ENCODE measurements at regions not wholly inside any gene's neighbourhood (a gene's known extent, or its start where the extent isn't known, plus 50 kb on each side); places are given as distances from the start of the nearest gene placed in this dataset.

GRCh38 chr2:22055784-22056620 lies 932.2 kb downstream of the TDRD15 start:
- no peaks in the 10 kb centered on the region for H3K27me3 ChIP-seq (ENCODE audit: insufficient read depth in 3 of 3, low read length in 2 of 3)

GRCh38 chr2:22056621-22057132 lies 932.9 kb downstream of the TDRD15 start:
- H3K9me3 ChIP-seq: no peaks in the 10 kb centered on the region
- intact Hi-C loops (cut with DNase I): no loop called here
- H3K27me3 ChIP-seq (ENCODE audit: insufficient read depth in 3 of 3, low read length in 2 of 3): no peaks in the 10 kb centered on the region
- H3K4me3 ChIP-seq: no peak overlapping the region
- ATAC-seq (no peak), DNase-seq (no peak)
- no peak for TF ChIP-seq CTCF (IDR thresholded peaks at IDR 0.05)
- WGBS, 3 donors: 86 to 92% (median 92%) methylated on average over 5 of the region's 5 CpGs
- no peaks in the 10 kb centered on the region for H3K36me3 ChIP-seq (ENCODE audit: insufficient read depth in 1 of 2, low read depth in 1 of 2)
- H3K4me1 ChIP-seq: no peaks in the 10 kb centered on the region
- no peak overlapping the region for H3K27ac ChIP-seq

More at GRCh38 chr2:22055784-22056620, 932.2 kb downstream of the TDRD15 start:
- no peak for ATAC-seq
- TF ChIP-seq CTCF (IDR thresholded peaks at IDR 0.05): no peak
- no peak overlapping the region for H3K4me3 ChIP-seq
- intact Hi-C loops (cut with DNase I): no loop called here
- WGBS, 3 donors: 90 to 92% (median 91%) methylated on average over 4 of the region's 4 CpGs
- DNase-seq: no peak
- no peak overlapping the region for H3K27ac ChIP-seq
- no peaks in the 10 kb centered on the region for H3K4me1 ChIP-seq
- H3K9me3 ChIP-seq: no peaks in the 10 kb centered on the region
- no peaks in the 10 kb centered on the region for H3K36me3 ChIP-seq (ENCODE audit: insufficient read depth in 1 of 2, low read depth in 1 of 2)

DNA sequence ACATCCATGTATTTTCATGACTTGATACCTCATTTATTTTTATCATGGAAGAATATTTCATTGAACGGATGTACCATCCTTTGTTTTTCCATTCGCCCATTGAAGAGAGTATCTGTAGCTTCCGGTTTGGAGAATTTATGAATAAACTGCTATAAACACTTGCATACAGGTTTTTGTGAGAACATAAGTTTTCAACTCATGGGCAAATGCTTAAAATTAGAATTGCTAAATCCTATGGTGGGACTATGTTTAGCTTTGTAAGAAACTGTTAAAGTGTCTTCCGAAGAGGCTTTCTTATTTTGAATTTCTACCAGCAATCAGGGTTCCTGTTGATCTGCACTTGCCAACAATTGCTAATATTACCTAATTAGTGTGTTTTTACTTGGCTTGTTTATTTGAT lies 938.9 kb downstream of the TDRD15 start:
- intact Hi-C loops (cut with DNase I): no loop called here
- WGBS, 3 donors: 88 to 93% (median 89%) methylated on average over 4 of the region's 4 CpGs
- ATAC-seq: no peak

DNA sequence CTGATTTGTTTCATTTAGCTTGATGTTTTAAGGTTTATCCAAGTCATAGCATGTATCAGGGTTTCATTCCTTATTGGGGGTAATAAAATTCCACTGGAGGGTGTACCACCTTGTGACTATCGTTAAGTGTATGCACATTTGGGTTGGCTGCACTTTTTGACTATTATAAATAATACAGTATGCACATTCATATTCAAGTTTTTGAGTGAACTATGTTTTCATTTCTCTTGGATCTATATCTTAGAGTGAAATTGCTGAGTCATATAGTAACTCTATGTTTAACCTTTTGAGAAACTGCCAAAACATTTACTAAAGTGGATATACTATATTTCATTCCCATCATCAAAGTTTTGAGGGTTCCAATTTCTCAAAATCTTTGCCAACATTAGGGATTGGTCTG lies 952.7 kb downstream of the TDRD15 start:
- Histone ChIP-seq H3K4me3 (no peak overlapping the region), H3K36me3 (ENCODE audit: insufficient read depth in 1 of 2, low read depth in 1 of 2) (no peaks in the 10 kb centered on the region), H3K4me1 (no peaks in the 10 kb centered on the region), H3K27me3 (ENCODE audit: insufficient read depth in 3 of 3, low read length in 2 of 3) (no peaks in the 10 kb centered on the region), H3K27ac (no peak overlapping the region), H3K9me3 (peaks cover 7% of the 10 kb centered on the region)
- 52 to 68% (median 56%) methylated on average over 1 of the region's 1 CpG for WGBS, 3 donors
- DNase-seq (no peak), ATAC-seq (no peak)
- TF ChIP-seq CTCF (IDR thresholded peaks at IDR 0.05): no peak
- intact Hi-C loops (cut with DNase I): no loop called here

More for the DNA sequence above, 938.9 kb downstream of the TDRD15 start:
- Histone ChIP-seq H3K4me1 (no peaks in the 10 kb centered on the region), H3K27ac (no peak overlapping the region), H3K9me3 (no peaks in the 10 kb centered on the region), H3K36me3 (ENCODE audit: insufficient read depth in 1 of 2, low read depth in 1 of 2) (no peaks in the 10 kb centered on the region), H3K4me3 (no peak overlapping the region), H3K27me3 (ENCODE audit: insufficient read depth in 3 of 3, low read length in 2 of 3) (no peaks in the 10 kb centered on the region)
- DNase-seq: no peak
- no peak for TF ChIP-seq CTCF (IDR thresholded peaks at IDR 0.05)

Data from psoas muscle (tissue), 7 donors.